Prostate gland (tissue), 2 donors: ENCODE measurements at regions not wholly inside any gene's neighbourhood (a gene's known extent, or its start where the extent isn't known, plus 50 kb on each side); places are given as distances from the start of the nearest gene placed in this dataset.

Experiments used
- DNase-seq: peaks from one replicate; pipeline ENCODE4 v3.0.0-alpha.2; 2019; ENCODE audit warnings: low spot score
- H3K27ac ChIP-seq, 2 donors: fragments of 200-600 bp; sonication (generic); 2 replicates each; pipeline ENCODE4 v1.5.1; 2017 to 2019
- H3K27me3 ChIP-seq: fragments of 200-600 bp; sonication (generic); replicated peaks from 2 replicates; pipeline ENCODE4 v1.5.1; 2019; ENCODE audit not compliant: insufficient read depth
- H3K36me3 ChIP-seq, 2 donors: fragments of 200-600 bp; sonication (generic); 1 replicate in 1 of 2; 2 replicates in 1 of 2; pipeline versions ENCODE4 v1.5.1 to v1.8.1; 2017 to 2019
- H3K4me1 ChIP-seq: fragments of 200-600 bp; sonication (generic); replicated peaks from 2 replicates; pipeline ENCODE4 v1.5.1; 2019
- H3K4me3 ChIP-seq, 2 donors: fragments of 200-600 bp; sonication (generic); 2 replicates each; pipeline ENCODE4 v1.5.1; 2017 to 2019
- H3K9me3 ChIP-seq: fragments of 200-600 bp; sonication (generic); 2 replicates; pipeline ENCODE4 v1.5.1; 2017
- CTCF ChIP-seq, 4 experiments: fragments of 200-600 bp in 2 of 4; fragments of 450-650 bp in 2 of 4; sonication (generic) in 2 of 4; IDR thresholded peaks; 1 replicate in 3 of 4; 2 replicates in 1 of 4; pipeline ENCODE4 v1.5.1; 2016 to 2019; ENCODE audit warnings: antibody characterized with exemption in 4 of 4, mild to moderate bottlenecking in 2 of 4, moderate library complexity in 2 of 4
- POLR2A ChIP-seq: fragments of 450-650 bp; IDR thresholded peaks from one replicate; pipeline ENCODE4 v1.6.1; 2016; ENCODE audit warnings: antibody characterized with exemption, mild to moderate bottlenecking
- POLR2AphosphoS5 ChIP-seq: sonication (generic); formaldehyde crosslinking; IDR thresholded peaks from one replicate; pipeline ENCODE4 v1.6.1; 2017; ENCODE audit warnings: antibody characterized with exemption
- WGBS: methylation state at CpG from one replicate; pipeline ENCODE4 v1.1.5; 2018; 5-methylcytosine and 5-hydroxymethylcytosine counted together
- intact Hi-C: fragments of 100-400 bp; cut with DNase I; formaldehyde crosslinking; loops from one replicate; pipeline ENCODE4 v1.14.2; 2022

GRCh38 chr11:95289378-95290101 lies 58.5 kb upstream of the SESN3 start:
- Histone ChIP-seq H3K4me3 (no peak overlapping the region), H3K4me1 (no peaks in the 10 kb centered on the region), H3K36me3 (no peaks in the 10 kb centered on the region), H3K27ac (no peak overlapping the region), H3K27me3 (no peaks in the 10 kb centered on the region), H3K9me3 (no peaks in the 10 kb centered on the region)
- 93% methylated on average over 2 of the region's 2 CpGs for WGBS
- no peak for TF ChIP-seq CTCF (IDR thresholded peaks at IDR 0.05)
- TF ChIP-seq POLR2AphosphoS5: no peak
- TF ChIP-seq POLR2A: no peak
- intact Hi-C loops: no loop called here
- DNase-seq: no peak

- Histone ChIP-seq H3K9me3 (no peaks in the 10 kb centered on the region), H3K4me1 (no peaks in the 10 kb centered on the region), H3K36me3 (no peaks in the 10 kb centered on the region), H3K27ac (no peak overlapping the region), H3K4me3 (no peak overlapping the region), H3K27me3 (no peaks in the 10 kb centered on the region)
- WGBS: 84% methylated on average over 4 of the region's 4 CpGs
- no peak for DNase-seq
- TF ChIP-seq CTCF (IDR thresholded peaks at IDR 0.05) (no peak), POLR2A (no peak)
- intact Hi-C loops: no loop called here
Measured at GRCh38 chr11:95284057-95285052, 53.4 kb upstream of the SESN3 start.

- Histone ChIP-seq H3K4me3 (no peak overlapping the region), H3K9me3 (no peaks in the 10 kb centered on the region), H3K27ac (no peak overlapping the region), H3K4me1 (no peaks in the 10 kb centered on the region), H3K36me3 (no peaks in the 10 kb centered on the region), H3K27me3 (no peaks in the 10 kb centered on the region)
- TF ChIP-seq POLR2AphosphoS5 (no peak), POLR2A (no peak), CTCF (IDR thresholded peaks at IDR 0.05) (no peak)
- no peak for DNase-seq
- 95% methylated on average over 3 of the region's 3 CpGs for WGBS
- intact Hi-C loops: no loop called here
Measured at GRCh38 chr11:95283650-95284049, 52.6 kb upstream of the SESN3 start.

- Histone ChIP-seq H3K36me3 (no peaks in the 10 kb centered on the region), H3K27me3 (no peaks in the 10 kb centered on the region), H3K9me3 (no peaks in the 10 kb centered on the region), H3K4me3 (no peak overlapping the region), H3K27ac (no peak overlapping the region), H3K4me1 (no peaks in the 10 kb centered on the region)
- intact Hi-C loops: no loop called here
- no peak for DNase-seq
- TF ChIP-seq POLR2AphosphoS5: no peak
- WGBS: 92% methylated on average over 3 of the region's 3 CpGs
Measured at GRCh38 chr11:95283146-95283545, 52.1 kb upstream of the SESN3 start.

GRCh38 chr11:95282291-95282751 lies 51.3 kb upstream of the SESN3 start:
- Histone ChIP-seq H3K9me3 (no peaks in the 10 kb centered on the region), H3K27me3 (no peaks in the 10 kb centered on the region), H3K36me3 (no peaks in the 10 kb centered on the region), H3K27ac (no peak overlapping the region), H3K4me1 (no peaks in the 10 kb centered on the region), H3K4me3 (no peak overlapping the region)
- no peak for DNase-seq
- WGBS: 84% methylated on average over 6 of the region's 6 CpGs
- intact Hi-C loops: no loop called here
- TF ChIP-seq CTCF (IDR thresholded peaks at IDR 0.05): no peak
- no peak for TF ChIP-seq POLR2A
- no peak for TF ChIP-seq POLR2AphosphoS5
